Mesendoderm (in vitro differentiated cells): ENCODE measurements at regions not wholly inside any gene's neighbourhood (a gene's known extent, or its start where the extent isn't known, plus 50 kb on each side); places are given as distances from the start of the nearest gene placed in this dataset.

Source experiments
- DNase-seq: peaks from one replicate; pipeline ENCODE4 v3.0.0; 2013
- H2AK5ac ChIP-seq: 2 replicates; pipeline ENCODE4 v1.6.1; 2013; ENCODE audit warnings: low read length, inconsistent platforms
- H2BK120ac ChIP-seq: 2 replicates; pipeline ENCODE4 v1.6.1; 2013; ENCODE audit warnings: low read depth, mild to moderate bottlenecking, low read length, moderate library complexity, mixed read lengths
- H2BK15ac ChIP-seq: replicated peaks from 2 replicates; pipeline ENCODE4 v1.6.1; 2013; ENCODE audit warnings: low read depth, mild to moderate bottlenecking, moderate library complexity
- H2BK5ac ChIP-seq: 2 replicates; pipeline ENCODE4 v1.6.1; 2013; ENCODE audit warnings: low read length, inconsistent platforms
- H3K18ac ChIP-seq: 2 replicates; pipeline ENCODE4 v1.6.1; 2013; ENCODE audit warnings: mild to moderate bottlenecking, low read length, mixed read lengths
- H3K23ac ChIP-seq: one replicate; pipeline ENCODE4 v1.6.1; 2013; ENCODE audit warnings: low read length
- H3K27ac ChIP-seq: 2 replicates; pipeline ENCODE4 v1.5.1; 2013; ENCODE audit warnings: low read depth, mild to moderate bottlenecking, inconsistent platforms, low read length, moderate library complexity
- H3K27me3 ChIP-seq: 2 replicates; pipeline ENCODE4 v1.6.1; 2013; ENCODE audit warnings: low read length, control low read depth, mild to moderate bottlenecking, inconsistent platforms; ENCODE audit not compliant: insufficient read depth, poor library complexity
- H3K36me3 ChIP-seq: 2 replicates; pipeline ENCODE4 v1.6.1; 2013; ENCODE audit warnings: low read length, inconsistent platforms; ENCODE audit not compliant: control insufficient read depth, insufficient read depth
- H3K4ac ChIP-seq: one replicate; pipeline ENCODE4 v1.6.1; 2013; ENCODE audit warnings: low read depth, mild to moderate bottlenecking, low read length, moderate library complexity
- H3K4me1 ChIP-seq: 2 replicates; pipeline ENCODE4 v1.6.1; 2013; ENCODE audit warnings: low read depth, low read length, inconsistent platforms; ENCODE audit not compliant: control insufficient read depth
- H3K4me2 ChIP-seq: 2 replicates; pipeline ENCODE4 v1.6.1; 2013; ENCODE audit warnings: low read length
- H3K4me3 ChIP-seq: 2 replicates; pipeline ENCODE4 v1.5.1; 2013; ENCODE audit warnings: mild to moderate bottlenecking, low read length
- H3K56ac ChIP-seq: one replicate; pipeline ENCODE4 v1.6.1; 2013; ENCODE audit warnings: low read length
- H3K79me1 ChIP-seq: 2 replicates; pipeline ENCODE4 v1.6.1; 2013; ENCODE audit warnings: low read length, inconsistent platforms
- H3K79me2 ChIP-seq: 2 replicates; pipeline ENCODE4 v1.6.1; 2013; ENCODE audit warnings: mild to moderate bottlenecking, low read length; ENCODE audit not compliant: control insufficient read depth, insufficient read depth
- H3K9ac ChIP-seq: 2 replicates; pipeline ENCODE4 v1.6.1; 2013; ENCODE audit warnings: low read length, inconsistent platforms
- H4K5ac ChIP-seq: one replicate; pipeline ENCODE4 v1.6.1; 2013; ENCODE audit warnings: low read length
- H4K8ac ChIP-seq: one replicate; pipeline ENCODE4 v1.6.1; 2013; ENCODE audit warnings: low read depth, mild to moderate bottlenecking, control low read depth, low read length, moderate library complexity
- WGBS: extraction: QIAGEN DNeasy Blood & Tissue Kit; methylation state at CpG from one replicate; pipeline ENCODE4 v1.1.7; 2013; ENCODE audit warnings: low lambda C conversion rate, missing lambda C conversion rate; ENCODE audit not compliant: insufficient coverage; ENCODE audit errors: extremely low coverage; 5-methylcytosine and 5-hydroxymethylcytosine counted together

GRCh38 chr13:30132623-30133553 lies 174.5 kb downstream of the KATNAL1 start:
- Histone ChIP-seq H3K23ac (no peak overlapping the region), H3K79me2 (no peaks in the 10 kb centered on the region), H3K79me1 (no peaks in the 10 kb centered on the region), H3K4me1 (no peaks in the 10 kb centered on the region), H2BK5ac (no peak overlapping the region), H3K36me3 (no peaks in the 10 kb centered on the region), H3K27me3 (no peaks in the 10 kb centered on the region), H4K5ac (no peak overlapping the region), H3K18ac (no peak overlapping the region), H2BK120ac (no peak overlapping the region), H2BK15ac (no peak overlapping the region), H3K9ac (peak overlapping the region; percentile 42), H3K56ac (peak overlapping the region; percentile 79), H3K4me3 (no peak overlapping the region), H2AK5ac (no peak overlapping the region), H3K4me2 (no peak overlapping the region), H3K27ac (no peak overlapping the region), H4K8ac (no peak overlapping the region), H3K4ac (no peak overlapping the region)
- WGBS: no CpG with 5 or more reads among the region's 39 CpGs
- peak; percentile 97 for DNase-seq

- DNase-seq: no peak
- H3K79me1 ChIP-seq: no peaks in the 10 kb centered on the region
- H3K4me1 ChIP-seq: no peaks in the 10 kb centered on the region
- no peak overlapping the region for H2BK120ac ChIP-seq
- no peak overlapping the region for H2BK5ac ChIP-seq
- no peak overlapping the region for H3K9ac ChIP-seq
- H3K27ac ChIP-seq: no peak overlapping the region
- H3K18ac ChIP-seq: no peak overlapping the region
- H4K5ac ChIP-seq: no peak overlapping the region
- H3K36me3 ChIP-seq: no peaks in the 10 kb centered on the region
- H3K4me2 ChIP-seq: no peak overlapping the region
- no peak overlapping the region for H3K4ac ChIP-seq
- no peak overlapping the region for H3K56ac ChIP-seq
- H3K23ac ChIP-seq: no peak overlapping the region
- no CpG with 5 or more reads among the region's 2 CpGs for WGBS
- no peak overlapping the region for H2BK15ac ChIP-seq
- no peak overlapping the region for H3K4me3 ChIP-seq
- H4K8ac ChIP-seq: no peak overlapping the region
- no peaks in the 10 kb centered on the region for H3K79me2 ChIP-seq
- no peak overlapping the region for H2AK5ac ChIP-seq
- H3K27me3 ChIP-seq: no peaks in the 10 kb centered on the region
Observed at GRCh38 chr13:30129411-30129810, 177.9 kb downstream of the KATNAL1 start.

- WGBS: no CpG with 5 or more reads among the region's 2 CpGs
- no peaks in the 10 kb centered on the region for H3K79me2 ChIP-seq
- no peaks in the 10 kb centered on the region for H3K79me1 ChIP-seq
- H4K8ac ChIP-seq: no peak overlapping the region
- no peaks in the 10 kb centered on the region for H3K4me1 ChIP-seq
- no peak overlapping the region for H2AK5ac ChIP-seq
- no peak for DNase-seq
- no peak overlapping the region for H4K5ac ChIP-seq
- H3K4me2 ChIP-seq: no peak overlapping the region
- H3K4me3 ChIP-seq: no peak overlapping the region
- H3K56ac ChIP-seq: no peak overlapping the region
- no peak overlapping the region for H3K18ac ChIP-seq
- H3K36me3 ChIP-seq: no peaks in the 10 kb centered on the region
- H3K4ac ChIP-seq: no peak overlapping the region
- no peak overlapping the region for H2BK120ac ChIP-seq
- H3K9ac ChIP-seq: no peak overlapping the region
- H3K27ac ChIP-seq: no peak overlapping the region
- no peak overlapping the region for H3K23ac ChIP-seq
- H2BK5ac ChIP-seq: no peak overlapping the region
- H2BK15ac ChIP-seq: no peak overlapping the region
- no peaks in the 10 kb centered on the region for H3K27me3 ChIP-seq
Observed at GRCh38 chr13:30128591-30128990, 178.8 kb downstream of the KATNAL1 start.

GRCh38 chr13:30128095-30128494 lies 179.3 kb downstream of the KATNAL1 start:
- Histone ChIP-seq H3K4me3 (no peak overlapping the region), H3K4me1 (no peaks in the 10 kb centered on the region), H3K79me1 (no peaks in the 10 kb centered on the region), H2BK5ac (no peak overlapping the region), H3K9ac (no peak overlapping the region), H3K36me3 (no peaks in the 10 kb centered on the region), H2BK15ac (no peak overlapping the region), H2BK120ac (no peak overlapping the region), H3K27ac (no peak overlapping the region), H4K5ac (no peak overlapping the region), H3K23ac (no peak overlapping the region), H4K8ac (no peak overlapping the region), H3K79me2 (no peaks in the 10 kb centered on the region), H3K56ac (no peak overlapping the region), H2AK5ac (no peak overlapping the region), H3K4me2 (no peak overlapping the region), H3K18ac (no peak overlapping the region), H3K27me3 (no peaks in the 10 kb centered on the region), H3K4ac (no peak overlapping the region)
- no peak for DNase-seq
- WGBS: no CpG with 5 or more reads among the region's 1 CpG

- no peak overlapping the region for H2BK120ac ChIP-seq
- no peaks in the 10 kb centered on the region for H3K36me3 ChIP-seq
- H4K5ac ChIP-seq: no peak overlapping the region
- H3K23ac ChIP-seq: no peak overlapping the region
- WGBS: no CpG with 5 or more reads among the region's 4 CpGs
- no peak overlapping the region for H4K8ac ChIP-seq
- H3K56ac ChIP-seq: no peak overlapping the region
- DNase-seq: no peak
- no peaks in the 10 kb centered on the region for H3K4me1 ChIP-seq
- no peaks in the 10 kb centered on the region for H3K27me3 ChIP-seq
- H3K79me1 ChIP-seq: no peaks in the 10 kb centered on the region
- H2AK5ac ChIP-seq: no peak overlapping the region
- no peak overlapping the region for H2BK15ac ChIP-seq
- no peak overlapping the region for H2BK5ac ChIP-seq
- H3K27ac ChIP-seq: no peak overlapping the region
- no peak overlapping the region for H3K4me2 ChIP-seq
- no peak overlapping the region for H3K4ac ChIP-seq
- H3K79me2 ChIP-seq: no peaks in the 10 kb centered on the region
- H3K18ac ChIP-seq: no peak overlapping the region
- no peak overlapping the region for H3K4me3 ChIP-seq
- H3K9ac ChIP-seq: no peak overlapping the region
Observed at GRCh38 chr13:30126903-30127428, 180.4 kb downstream of the KATNAL1 start.
